K562 (cell line): ENCODE measurements at regions not wholly inside any gene's neighbourhood (a gene's known extent, or its start where the extent isn't known, plus 50 kb on each side); places are given as distances from the start of the nearest gene placed in this dataset.
A peak's percentile ranks its signal among the peaks of the same experiment; 100 is the strongest.

Source experiments
- C11orf30 ChIP-seq: fragments of 450-650 bp; IDR thresholded peaks from 2 replicates; pipeline ENCODE4 v1.6.1; 2016; ENCODE audit warnings: low read depth, mild to moderate bottlenecking
- CCNT2 ChIP-seq: IDR thresholded peaks from 2 replicates; pipeline ENCODE4 v1.6.1; 2011; ENCODE audit warnings: borderline replicate concordance, low read depth, mild to moderate bottlenecking, moderate library complexity, mixed read lengths, low read length; ENCODE audit not compliant: insufficient read length; ENCODE audit errors: extremely low read depth
- E2F3 ChIP-seq: fragments of 250-450 bp; sonication (Bioruptor Pico); IDR thresholded peaks from 2 replicates; pipeline ENCODE4 v1.4.0; 2020; ENCODE audit warnings: mild to moderate bottlenecking
- ELF4 ChIP-seq: fragments of 450-650 bp; formaldehyde crosslinking; IDR thresholded peaks from 2 replicates; pipeline ENCODE4 v1.4.0; 2022; ENCODE audit warnings: missing genetic modification characterization
- HDAC3 ChIP-seq: fragments of 450-650 bp; IDR thresholded peaks from 2 replicates; pipeline ENCODE4 v1.6.1; 2018; ENCODE audit warnings: borderline replicate concordance, mild to moderate bottlenecking, moderate library complexity; ENCODE audit not compliant: partially characterized antibody
- HNRNPK ChIP-seq: fragments of 200-400 bp; formaldehyde crosslinking; IDR thresholded peaks from one replicate; pipeline ENCODE4 v1.6.1; 2018; ENCODE audit warnings: mild to moderate bottlenecking, low read depth, low read length; ENCODE audit not compliant: poor library complexity, severe bottlenecking
- IRF2 ChIP-seq: sonication (generic); formaldehyde crosslinking; IDR thresholded peaks from 2 replicates; pipeline ENCODE4 v1.8.1; 2022; ENCODE audit warnings: mild to moderate bottlenecking, missing genetic modification reagents
- MEF2A ChIP-seq: IDR thresholded peaks from 2 replicates; pipeline ENCODE4 v1.6.1; 2011; ENCODE audit warnings: low read depth, mild to moderate bottlenecking, low read length, moderate library complexity; ENCODE audit not compliant: control insufficient read depth
- POLR3A ChIP-seq: IDR thresholded peaks from 2 replicates; pipeline ENCODE4 v1.6.1; 2011; ENCODE audit warnings: borderline replicate concordance, mild to moderate bottlenecking, moderate library complexity; ENCODE audit not compliant: insufficient read length, insufficient read depth; ENCODE audit errors: extremely low read depth
- RFX1 ChIP-seq: fragments of 450-650 bp; IDR thresholded peaks from 2 replicates; pipeline ENCODE4 v1.6.1; 2016; ENCODE audit warnings: mild to moderate bottlenecking, moderate library complexity
- SRSF9 ChIP-seq: fragments of 200-400 bp; formaldehyde crosslinking; IDR thresholded peaks from 2 replicates; pipeline ENCODE4 v1.6.1; 2017; ENCODE audit warnings: low read depth, low read length, borderline replicate concordance
- STAT5A ChIP-seq: IDR thresholded peaks from 2 replicates; pipeline ENCODE4 v1.6.1; 2012; ENCODE audit warnings: low read length, inconsistent platforms, borderline replicate concordance
- TFAM ChIP-seq: fragments of 250-450 bp; sonication (Bioruptor Pico); conservative IDR thresholded peaks from 2 replicates; pipeline ENCODE4 v1.5.0; 2021; ENCODE audit warnings: mild to moderate bottlenecking, moderate library complexity
- ZBTB7A ChIP-seq: IDR thresholded peaks from 2 replicates; pipeline ENCODE4 v1.6.1; 2011; ENCODE audit warnings: low read depth, mild to moderate bottlenecking, low read length, moderate library complexity, borderline replicate concordance; ENCODE audit not compliant: control insufficient read depth
- ZEB2 ChIP-seq: fragments of 450-650 bp; IDR thresholded peaks from 2 replicates; pipeline ENCODE4 v1.6.1; 2016
- ZNF12 ChIP-seq: sonication (generic); formaldehyde crosslinking; IDR thresholded peaks from 2 replicates; pipeline ENCODE4 v1.4.0; 2020; ENCODE audit warnings: mild to moderate bottlenecking, missing genetic modification reagents
- ZNF239 ChIP-seq: fragments of 250-450 bp; sonication (Bioruptor Pico); IDR thresholded peaks from 2 replicates; pipeline ENCODE4 v1.4.0; 2020; ENCODE audit warnings: mild to moderate bottlenecking
- TF ChIP-seq, protein P1 (sequence below): fragments of 250-450 bp; sonication (Bioruptor Pico); IDR thresholded peaks from 2 replicates; pipeline ENCODE4 v1.8.0; 2022; ENCODE audit warnings: moderate library complexity, mild to moderate bottlenecking, inconsistent platforms
- TF ChIP-seq, protein P2 (sequence below): fragments of 450-650 bp; formaldehyde crosslinking; IDR thresholded peaks from 2 replicates; pipeline ENCODE4 v1.4.0; 2020; ENCODE audit warnings: mild to moderate bottlenecking, moderate library complexity
- TF ChIP-seq, protein P3 (sequence below): sonication (generic); formaldehyde crosslinking; IDR thresholded peaks from 2 replicates; pipeline ENCODE4 v1.8.1; 2022; ENCODE audit warnings: missing genetic modification reagents
- TF ChIP-seq, protein P4 (sequence below), 2 experiments: fragments of 450-650 bp in 1 of 2; IDR thresholded peaks; 2 replicates each; pipeline ENCODE4 v1.6.1; 2011 to 2017; ENCODE audit warnings: low read depth in 2 of 2, antibody characterized with exemption in 1 of 2, borderline replicate concordance in 1 of 2, low read length in 1 of 2, mild to moderate bottlenecking in 1 of 2, mixed read lengths in 1 of 2; ENCODE audit not compliant: control insufficient read depth in 1 of 2

DNA sequence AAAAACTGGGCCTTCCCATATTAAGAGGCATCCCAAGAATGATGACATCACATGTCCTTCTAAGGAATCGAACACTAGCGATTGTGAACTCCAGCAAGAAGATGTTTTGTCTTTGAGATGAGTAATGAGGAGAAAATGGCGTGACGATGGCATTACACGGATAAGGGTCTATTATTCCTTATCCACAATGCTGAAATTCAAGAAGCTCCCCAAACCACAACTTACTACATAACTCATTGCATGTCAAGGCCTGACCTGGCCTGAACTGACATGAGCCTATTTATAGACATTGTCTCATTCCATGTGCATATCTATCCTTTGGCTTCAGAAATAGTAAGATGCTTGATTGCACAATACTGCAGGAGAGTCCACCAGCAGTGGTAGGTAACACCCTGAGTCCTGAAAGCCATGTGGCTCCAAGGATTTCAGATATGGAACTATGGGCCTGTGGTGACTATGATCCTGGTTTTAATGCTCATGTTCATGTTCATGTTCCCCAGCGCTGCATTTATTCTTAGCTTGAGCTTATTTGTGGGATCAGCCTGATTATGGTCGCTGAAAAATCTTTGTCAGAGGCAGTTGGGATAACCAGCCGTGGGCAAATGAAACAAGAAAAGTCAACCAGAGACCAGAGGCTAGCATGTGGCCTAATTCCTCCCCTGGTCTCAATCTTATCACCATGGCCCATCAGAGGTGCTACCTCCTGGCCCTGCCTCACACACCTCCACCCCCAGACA lies 183.2 kb upstream of the JARID2 start (continued):
- TF ChIP-seq, protein P1, sequence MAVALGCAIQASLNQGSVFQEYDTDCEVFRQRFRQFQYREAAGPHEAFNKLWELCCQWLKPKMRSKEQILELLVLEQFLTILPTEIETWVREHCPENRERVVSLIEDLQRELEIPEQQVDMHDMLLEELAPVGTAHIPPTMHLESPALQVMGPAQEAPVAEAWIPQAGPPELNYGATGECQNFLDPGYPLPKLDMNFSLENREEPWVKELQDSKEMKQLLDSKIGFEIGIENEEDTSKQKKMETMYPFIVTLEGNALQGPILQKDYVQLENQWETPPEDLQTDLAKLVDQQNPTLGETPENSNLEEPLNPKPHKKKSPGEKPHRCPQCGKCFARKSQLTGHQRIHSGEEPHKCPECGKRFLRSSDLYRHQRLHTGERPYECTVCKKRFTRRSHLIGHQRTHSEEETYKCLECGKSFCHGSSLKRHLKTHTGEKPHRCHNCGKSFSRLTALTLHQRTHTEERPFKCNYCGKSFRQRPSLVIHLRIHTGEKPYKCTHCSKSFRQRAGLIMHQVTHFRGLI (CRISPR knock-in tag): no peak
- TF ChIP-seq ZBTB7A (no peak), IRF2 (CRISPR knock-in tag) (no peak), HDAC3 (peak; percentile 98), E2F3 (CRISPR knock-in tag) (no peak), ZNF239 (CRISPR knock-in tag) (no peak), MEF2A (peak; percentile 100), C11orf30 (no peak), CCNT2 (peak; percentile 76), ZNF12 (CRISPR knock-in tag) (no peak), ZEB2 (peak; percentile 90; the same call in 1 of the 2 replicates), RFX1 (peak; percentile 25; the same call in 1 of the 2 replicates), SRSF9 (no peak), TFAM (CRISPR knock-in tag) (no peak), ELF4 (0 out of 2 replicates have a peak, but pooled peaks have one; percentile 53), POLR3A (no peak), STAT5A (peak; percentile 82), HNRNPK (no peak)
- TF ChIP-seq, protein P2, sequence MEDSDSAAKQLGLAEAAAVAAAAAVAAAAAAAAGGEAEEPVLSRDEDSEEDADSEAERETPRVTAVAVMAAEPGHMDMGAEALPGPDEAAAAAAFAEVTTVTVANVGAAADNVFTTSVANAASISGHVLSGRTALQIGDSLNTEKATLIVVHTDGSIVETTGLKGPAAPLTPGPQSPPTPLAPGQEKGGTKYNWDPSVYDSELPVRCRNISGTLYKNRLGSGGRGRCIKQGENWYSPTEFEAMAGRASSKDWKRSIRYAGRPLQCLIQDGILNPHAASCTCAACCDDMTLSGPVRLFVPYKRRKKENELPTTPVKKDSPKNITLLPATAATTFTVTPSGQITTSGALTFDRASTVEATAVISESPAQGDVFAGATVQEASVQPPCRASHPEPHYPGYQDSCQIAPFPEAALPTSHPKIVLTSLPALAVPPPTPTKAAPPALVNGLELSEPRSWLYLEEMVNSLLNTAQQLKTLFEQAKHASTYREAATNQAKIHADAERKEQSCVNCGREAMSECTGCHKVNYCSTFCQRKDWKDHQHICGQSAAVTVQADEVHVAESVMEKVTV: 0 out of 2 replicates have a peak, but pooled peaks have one; percentile 25
- TF ChIP-seq, protein P3, sequence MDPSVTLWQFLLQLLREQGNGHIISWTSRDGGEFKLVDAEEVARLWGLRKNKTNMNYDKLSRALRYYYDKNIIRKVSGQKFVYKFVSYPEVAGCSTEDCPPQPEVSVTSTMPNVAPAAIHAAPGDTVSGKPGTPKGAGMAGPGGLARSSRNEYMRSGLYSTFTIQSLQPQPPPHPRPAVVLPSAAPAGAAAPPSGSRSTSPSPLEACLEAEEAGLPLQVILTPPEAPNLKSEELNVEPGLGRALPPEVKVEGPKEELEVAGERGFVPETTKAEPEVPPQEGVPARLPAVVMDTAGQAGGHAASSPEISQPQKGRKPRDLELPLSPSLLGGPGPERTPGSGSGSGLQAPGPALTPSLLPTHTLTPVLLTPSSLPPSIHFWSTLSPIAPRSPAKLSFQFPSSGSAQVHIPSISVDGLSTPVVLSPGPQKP: no peak
- TF ChIP-seq, protein P4, sequence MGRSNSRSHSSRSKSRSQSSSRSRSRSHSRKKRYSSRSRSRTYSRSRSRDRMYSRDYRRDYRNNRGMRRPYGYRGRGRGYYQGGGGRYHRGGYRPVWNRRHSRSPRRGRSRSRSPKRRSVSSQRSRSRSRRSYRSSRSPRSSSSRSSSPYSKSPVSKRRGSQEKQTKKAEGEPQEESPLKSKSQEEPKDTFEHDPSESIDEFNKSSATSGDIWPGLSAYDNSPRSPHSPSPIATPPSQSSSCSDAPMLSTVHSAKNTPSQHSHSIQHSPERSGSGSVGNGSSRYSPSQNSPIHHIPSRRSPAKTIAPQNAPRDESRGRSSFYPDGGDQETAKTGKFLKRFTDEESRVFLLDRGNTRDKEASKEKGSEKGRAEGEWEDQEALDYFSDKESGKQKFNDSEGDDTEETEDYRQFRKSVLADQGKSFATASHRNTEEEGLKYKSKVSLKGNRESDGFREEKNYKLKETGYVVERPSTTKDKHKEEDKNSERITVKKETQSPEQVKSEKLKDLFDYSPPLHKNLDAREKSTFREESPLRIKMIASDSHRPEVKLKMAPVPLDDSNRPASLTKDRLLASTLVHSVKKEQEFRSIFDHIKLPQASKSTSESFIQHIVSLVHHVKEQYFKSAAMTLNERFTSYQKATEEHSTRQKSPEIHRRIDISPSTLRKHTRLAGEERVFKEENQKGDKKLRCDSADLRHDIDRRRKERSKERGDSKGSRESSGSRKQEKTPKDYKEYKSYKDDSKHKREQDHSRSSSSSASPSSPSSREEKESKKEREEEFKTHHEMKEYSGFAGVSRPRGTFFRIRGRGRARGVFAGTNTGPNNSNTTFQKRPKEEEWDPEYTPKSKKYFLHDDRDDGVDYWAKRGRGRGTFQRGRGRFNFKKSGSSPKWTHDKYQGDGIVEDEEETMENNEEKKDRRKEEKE (IDR thresholded peaks at IDR 0.05; ENCODE audit: borderline replicate concordance in 1 of 2, control insufficient read depth in 1 of 2, low read depth in 2 of 2, low read length in 1 of 2): no peak
